Chondrocyte (in vitro differentiated cells): ENCODE measurements at regions not wholly inside any gene's neighbourhood (a gene's known extent, or its start where the extent isn't known, plus 50 kb on each side); places are given as distances from the start of the nearest gene placed in this dataset.
A peak's percentile ranks its signal among the peaks of the same experiment; 100 is the strongest.

Source experiments
- DNase-seq: peaks from one replicate; pipeline ENCODE4 v3.0.0; 2021; ENCODE audit warnings: mixed read lengths, low spot score
- H3K27ac Mint-ChIP-seq: one replicate; pipeline ENCODE4 v1.8.0; 2021; ENCODE audit warnings: mild to moderate bottlenecking, moderate library complexity, mixed read lengths; ENCODE audit not compliant: unreplicated experiment
- H3K27me3 Mint-ChIP-seq: 2 replicates; pipeline ENCODE4 v1.8.0; 2021; ENCODE audit warnings: low read depth, mixed read lengths
- H3K36me3 Mint-ChIP-seq: 2 replicates; pipeline ENCODE4 v1.8.0; 2021; ENCODE audit warnings: low read depth, mixed read lengths
- H3K4me1 Mint-ChIP-seq: 2 replicates; pipeline ENCODE4 v1.8.0; 2021; ENCODE audit warnings: low read depth, mild to moderate bottlenecking, mixed read lengths
- H3K4me3 Mint-ChIP-seq: one replicate; pipeline ENCODE4 v1.8.0; 2021; ENCODE audit warnings: mild to moderate bottlenecking, moderate library complexity, mixed read lengths; ENCODE audit not compliant: unreplicated experiment
- H3K9me3 Mint-ChIP-seq: 2 replicates; pipeline ENCODE4 v1.8.0; 2021; ENCODE audit warnings: low read depth, mixed read lengths
- TF ChIP-seq, protein P1 (sequence below): fragments of 200-600 bp; sonication (generic); IDR thresholded peaks from 2 replicates; pipeline ENCODE4 v1.5.0; 2021; ENCODE audit warnings: antibody characterized with exemption, mild to moderate bottlenecking, moderate library complexity

DNA sequence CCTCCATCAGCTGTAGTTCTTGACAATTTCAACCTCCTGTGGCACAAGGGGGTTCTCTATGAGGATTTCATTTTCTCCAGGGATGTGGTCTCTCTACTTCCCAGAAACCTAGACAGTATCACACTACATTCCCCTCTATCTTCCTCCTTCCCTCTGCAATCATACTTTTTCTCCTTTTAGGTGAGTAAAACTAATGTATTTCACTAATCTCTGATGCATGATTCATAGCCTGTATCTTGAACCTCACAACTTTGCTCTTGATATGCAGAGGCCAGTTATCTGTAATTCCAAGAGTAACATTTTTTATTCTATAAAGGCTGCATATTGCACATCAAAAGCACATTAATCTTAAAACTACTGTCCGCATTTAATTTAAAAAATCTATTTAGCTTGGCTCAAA is 449.6 kb downstream of the RFPL4B start:
- H3K4me1 Mint-ChIP-seq: peaks cover 15% of the 10 kb centered on the region
- no peaks in the 10 kb centered on the region for H3K27me3 Mint-ChIP-seq
- H3K27ac Mint-ChIP-seq: no peak overlapping the region
- no peaks in the 10 kb centered on the region for H3K36me3 Mint-ChIP-seq
- DNase-seq: no peak
- H3K4me3 Mint-ChIP-seq: no peak overlapping the region
- peaks cover 25% of the 10 kb centered on the region for H3K9me3 Mint-ChIP-seq
- TF ChIP-seq, protein P1, sequence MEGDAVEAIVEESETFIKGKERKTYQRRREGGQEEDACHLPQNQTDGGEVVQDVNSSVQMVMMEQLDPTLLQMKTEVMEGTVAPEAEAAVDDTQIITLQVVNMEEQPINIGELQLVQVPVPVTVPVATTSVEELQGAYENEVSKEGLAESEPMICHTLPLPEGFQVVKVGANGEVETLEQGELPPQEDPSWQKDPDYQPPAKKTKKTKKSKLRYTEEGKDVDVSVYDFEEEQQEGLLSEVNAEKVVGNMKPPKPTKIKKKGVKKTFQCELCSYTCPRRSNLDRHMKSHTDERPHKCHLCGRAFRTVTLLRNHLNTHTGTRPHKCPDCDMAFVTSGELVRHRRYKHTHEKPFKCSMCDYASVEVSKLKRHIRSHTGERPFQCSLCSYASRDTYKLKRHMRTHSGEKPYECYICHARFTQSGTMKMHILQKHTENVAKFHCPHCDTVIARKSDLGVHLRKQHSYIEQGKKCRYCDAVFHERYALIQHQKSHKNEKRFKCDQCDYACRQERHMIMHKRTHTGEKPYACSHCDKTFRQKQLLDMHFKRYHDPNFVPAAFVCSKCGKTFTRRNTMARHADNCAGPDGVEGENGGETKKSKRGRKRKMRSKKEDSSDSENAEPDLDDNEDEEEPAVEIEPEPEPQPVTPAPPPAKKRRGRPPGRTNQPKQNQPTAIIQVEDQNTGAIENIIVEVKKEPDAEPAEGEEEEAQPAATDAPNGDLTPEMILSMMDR: no peak

- Mint-ChIP-seq H3K36me3 (no peaks in the 10 kb centered on the region), H3K4me3 (no peak overlapping the region), H3K27ac (peak overlapping the region; percentile 8)
Observed at GRCh38 chr6:112799889-112800288, 452.8 kb downstream of the RFPL4B start.

GRCh38 chr6:112800439-112800838 is 453.3 kb downstream of the RFPL4B start:
- peaks cover 32% of the 10 kb centered on the region for H3K4me1 Mint-ChIP-seq
- H3K36me3 Mint-ChIP-seq: no peaks in the 10 kb centered on the region
- H3K9me3 Mint-ChIP-seq: peaks cover 9% of the 10 kb centered on the region
- H3K27me3 Mint-ChIP-seq: no peaks in the 10 kb centered on the region
- DNase-seq: no peak
- TF ChIP-seq, protein P1: no peak
- H3K4me3 Mint-ChIP-seq: no peak overlapping the region
- H3K27ac Mint-ChIP-seq: peak overlapping the region; percentile 72

More at GRCh38 chr6:112799889-112800288, 452.8 kb downstream of the RFPL4B start:
- Mint-ChIP-seq H3K4me1 (peaks cover 32% of the 10 kb centered on the region), H3K27me3 (no peaks in the 10 kb centered on the region), H3K9me3 (peaks cover 9% of the 10 kb centered on the region)
- no peak for DNase-seq
- TF ChIP-seq, protein P1: no peak

DNA sequence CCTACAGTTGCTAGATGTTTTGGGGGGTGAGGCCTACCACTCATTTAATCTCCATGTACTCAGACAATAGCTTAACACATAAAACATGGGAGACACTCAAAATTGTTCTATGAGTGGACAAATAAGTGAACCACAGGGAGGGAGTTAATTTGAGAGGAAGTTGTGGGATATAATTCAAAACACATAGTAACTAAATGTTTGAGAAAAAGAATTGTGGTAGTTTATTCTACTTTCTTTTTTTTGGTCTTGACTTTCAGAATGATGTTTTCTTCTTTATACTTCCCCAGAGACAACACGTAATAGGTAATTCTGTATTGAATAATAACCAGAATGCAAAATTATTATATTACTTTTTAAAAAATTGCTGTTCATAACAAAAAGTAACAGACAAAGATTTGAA is 453.8 kb downstream of the RFPL4B start:
- no peak for DNase-seq
- H3K4me1 Mint-ChIP-seq: peaks cover 32% of the 10 kb centered on the region
- peak overlapping the region; percentile 72 for H3K27ac Mint-ChIP-seq

DNA sequence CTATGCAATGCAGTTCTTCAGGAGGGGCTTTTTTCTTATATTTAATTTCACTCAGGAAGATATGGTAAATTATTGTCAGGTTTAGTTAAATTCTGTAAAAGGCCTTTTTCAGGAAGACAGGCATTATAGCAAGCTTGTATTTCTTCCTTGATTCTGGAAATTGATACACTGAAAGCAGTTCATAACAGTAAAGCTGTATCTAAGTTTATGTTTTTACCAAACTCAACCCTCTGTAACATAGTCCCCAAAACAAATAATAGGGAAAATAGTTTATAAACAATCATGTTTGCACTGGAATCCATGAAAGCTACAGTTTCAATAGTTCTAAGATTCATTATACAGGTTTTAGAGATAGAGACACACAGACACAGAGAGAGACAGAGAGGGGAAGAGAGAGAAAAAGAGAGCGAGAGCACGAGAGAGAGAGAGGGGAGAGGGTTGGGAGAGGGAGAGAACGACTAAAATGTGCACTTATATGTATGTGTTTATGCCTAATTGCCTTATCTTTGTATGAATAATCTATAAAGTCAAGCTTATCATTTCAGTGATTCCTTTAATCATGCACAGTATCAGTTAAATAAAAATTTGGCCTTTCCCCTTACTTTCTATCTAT is 454.4 kb downstream of the RFPL4B start:
- Mint-ChIP-seq H3K4me1 (peaks cover 32% of the 10 kb centered on the region), H3K27ac (peak overlapping the region; percentile 88), H3K9me3 (peaks cover 9% of the 10 kb centered on the region), H3K36me3 (no peaks in the 10 kb centered on the region), H3K4me3 (peak overlapping the region; percentile 15), H3K27me3 (no peaks in the 10 kb centered on the region)
- TF ChIP-seq, protein P1: no peak
- DNase-seq: no peak

More for the DNA sequence above, 453.8 kb downstream of the RFPL4B start:
- TF ChIP-seq, protein P1: no peak
- no peaks in the 10 kb centered on the region for H3K27me3 Mint-ChIP-seq
- H3K36me3 Mint-ChIP-seq: no peaks in the 10 kb centered on the region
- H3K4me3 Mint-ChIP-seq: no peak overlapping the region
- peaks cover 9% of the 10 kb centered on the region for H3K9me3 Mint-ChIP-seq
